OCI-LY7 (cell line): ENCODE measurements at regions not wholly inside any gene's neighbourhood (a gene's known extent, or its start where the extent isn't known, plus 50 kb on each side); places are given as distances from the start of the nearest gene placed in this dataset.

Experiments used
- EZH2phosphoT487 ChIP-seq: fragments of 200-600 bp; sonication (generic); IDR thresholded peaks from 2 replicates; pipeline ENCODE4 v1.6.1; 2018; ENCODE audit warnings: low read depth, borderline replicate concordance, mild to moderate bottlenecking, mixed run types, antibody characterized with exemption, low read length, moderate library complexity, mixed read lengths
- TF ChIP-seq, protein P1 (sequence below): fragments of 200-600 bp; sonication (generic); conservative IDR thresholded peaks from 2 replicates; pipeline ENCODE4 v1.5.1; 2014; ENCODE audit warnings: mild to moderate bottlenecking, antibody characterized with exemption, low read length, moderate library complexity, mixed read lengths

DNA sequence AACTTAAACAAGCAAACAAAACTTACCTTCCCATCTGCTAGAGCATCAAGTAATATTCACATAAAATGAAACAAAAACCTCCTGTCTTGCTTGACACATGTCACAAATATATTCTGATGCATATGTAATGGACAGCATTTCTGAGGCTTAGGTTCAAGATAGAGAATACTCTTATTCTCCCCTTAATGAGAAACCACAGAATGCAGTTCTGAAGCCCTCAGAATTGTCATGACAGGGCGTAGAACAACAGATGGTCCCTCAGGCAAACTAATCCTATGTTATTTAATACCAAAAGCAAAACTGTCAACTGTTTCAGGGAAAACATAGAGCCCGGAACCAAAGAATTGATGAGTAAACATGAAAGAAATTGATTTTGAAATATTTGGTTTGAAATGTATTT, 229.9 kb upstream of the RIOK2 start:
- TF ChIP-seq, protein P1, sequence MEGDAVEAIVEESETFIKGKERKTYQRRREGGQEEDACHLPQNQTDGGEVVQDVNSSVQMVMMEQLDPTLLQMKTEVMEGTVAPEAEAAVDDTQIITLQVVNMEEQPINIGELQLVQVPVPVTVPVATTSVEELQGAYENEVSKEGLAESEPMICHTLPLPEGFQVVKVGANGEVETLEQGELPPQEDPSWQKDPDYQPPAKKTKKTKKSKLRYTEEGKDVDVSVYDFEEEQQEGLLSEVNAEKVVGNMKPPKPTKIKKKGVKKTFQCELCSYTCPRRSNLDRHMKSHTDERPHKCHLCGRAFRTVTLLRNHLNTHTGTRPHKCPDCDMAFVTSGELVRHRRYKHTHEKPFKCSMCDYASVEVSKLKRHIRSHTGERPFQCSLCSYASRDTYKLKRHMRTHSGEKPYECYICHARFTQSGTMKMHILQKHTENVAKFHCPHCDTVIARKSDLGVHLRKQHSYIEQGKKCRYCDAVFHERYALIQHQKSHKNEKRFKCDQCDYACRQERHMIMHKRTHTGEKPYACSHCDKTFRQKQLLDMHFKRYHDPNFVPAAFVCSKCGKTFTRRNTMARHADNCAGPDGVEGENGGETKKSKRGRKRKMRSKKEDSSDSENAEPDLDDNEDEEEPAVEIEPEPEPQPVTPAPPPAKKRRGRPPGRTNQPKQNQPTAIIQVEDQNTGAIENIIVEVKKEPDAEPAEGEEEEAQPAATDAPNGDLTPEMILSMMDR: no peak
- TF ChIP-seq EZH2phosphoT487: no peak
